PC-9 (cell line): ENCODE measurements at regions not wholly inside any gene's neighbourhood (a gene's known extent, or its start where the extent isn't known, plus 50 kb on each side); places are given as distances from the start of the nearest gene placed in this dataset.

ENCODE experiments used
- BruUV-seq: library from RNA; stranded (reverse); fragments of 400-500 nt; replicated peaks from 2 replicates; lab custom pipeline; 2021; lab: Mats Ljungman, UMichigan
- CTCF ChIA-PET: fragments of 300-600 bp; sonication (Branson Sonifier 250); formaldehyde crosslinking; loops from one replicate; lab custom pipeline; 2022; ENCODE audit warnings: antibody characterized with exemption; lab: Charles Lee
- POLR2A ChIA-PET: fragments of 300-600 bp; sonication (Branson Sonifier 250); formaldehyde crosslinking; loops from one replicate; lab custom pipeline; 2022; ENCODE audit warnings: antibody characterized with exemption; ENCODE audit not compliant: unreplicated experiment; lab: Charles Lee
- DNase-seq, 2 experiments: peaks; one replicate each; pipeline versions ENCODE4 v3.0.0 to v3.0.0-alpha.2; 2015 to 2022; ENCODE audit warnings: mixed read lengths in 1 of 2
- H2AFZ ChIP-seq: fragments of 200-600 bp; sonication (generic); 2 replicates; pipeline ENCODE4 v1.8.1; 2017; ENCODE audit warnings: antibody characterized with exemption
- H3F3A ChIP-seq: fragments of 200-600 bp; sonication (generic); 2 replicates; pipeline ENCODE4 v1.8.1; 2017; ENCODE audit warnings: antibody characterized with exemption, mild to moderate bottlenecking, low read depth; ENCODE audit not compliant: insufficient read depth
- H3K27ac ChIP-seq: fragments of 200-600 bp; sonication (generic); 2 replicates; pipeline ENCODE4 v1.6.1; 2016; ENCODE audit warnings: mixed run types
- H3K27me3 ChIP-seq: fragments of 200-600 bp; sonication (generic); 2 replicates; pipeline ENCODE4 v1.6.1; 2016; ENCODE audit warnings: low read depth, mixed run types; ENCODE audit not compliant: insufficient read depth
- H3K36me3 ChIP-seq: fragments of 200-600 bp; sonication (generic); 2 replicates; pipeline ENCODE4 v1.6.1; 2016; ENCODE audit warnings: low read depth, mixed run types
- H3K4me1 ChIP-seq: fragments of 200-600 bp; sonication (generic); replicated peaks from 2 replicates; pipeline ENCODE4 v1.6.1; 2016; ENCODE audit warnings: mixed run types; ENCODE audit not compliant: insufficient read depth
- H3K4me2 ChIP-seq: fragments of 200-600 bp; sonication (generic); 2 replicates; pipeline ENCODE4 v1.6.1; 2017; ENCODE audit warnings: mixed run types
- H3K4me3 ChIP-seq: fragments of 200-600 bp; sonication (generic); 2 replicates; pipeline ENCODE4 v1.6.1; 2016; ENCODE audit warnings: mixed run types
- H3K79me2 ChIP-seq: fragments of 200-600 bp; sonication (generic); 2 replicates; pipeline ENCODE4 v1.6.1; 2017; ENCODE audit warnings: low read depth, mixed run types
- H3K9me2 ChIP-seq: fragments of 200-600 bp; sonication (generic); 2 replicates; pipeline ENCODE4 v1.8.1; 2017; ENCODE audit warnings: mild to moderate bottlenecking; ENCODE audit not compliant: insufficient read depth
- H3K9me3 ChIP-seq: fragments of 200-600 bp; sonication (generic); 2 replicates; pipeline ENCODE4 v1.8.1; 2016; ENCODE audit warnings: low read depth; ENCODE audit not compliant: insufficient read depth
- H4K20me1 ChIP-seq: fragments of 200-600 bp; sonication (generic); 2 replicates; pipeline ENCODE4 v1.8.1; 2017; ENCODE audit not compliant: insufficient read depth
- EZH2 ChIP-seq: fragments of 200-600 bp; sonication (generic); IDR thresholded peaks from 2 replicates; pipeline ENCODE4 v1.8.0; 2017; ENCODE audit warnings: antibody characterized with exemption, low read depth
- intact Hi-C: fragments of 100-400 bp; cut with micrococcal nuclease; formaldehyde crosslinking; loops from one replicate; pipeline ENCODE4 v1.10.0; 2022; ENCODE audit not compliant: unreplicated experiment
- TF ChIP-seq, protein P1 (sequence below): fragments of 200-600 bp; sonication (generic); conservative IDR thresholded peaks from 2 replicates; pipeline ENCODE4 v1.6.1; 2017; ENCODE audit warnings: mixed run types, antibody characterized with exemption, mild to moderate bottlenecking, moderate library complexity

DNA sequence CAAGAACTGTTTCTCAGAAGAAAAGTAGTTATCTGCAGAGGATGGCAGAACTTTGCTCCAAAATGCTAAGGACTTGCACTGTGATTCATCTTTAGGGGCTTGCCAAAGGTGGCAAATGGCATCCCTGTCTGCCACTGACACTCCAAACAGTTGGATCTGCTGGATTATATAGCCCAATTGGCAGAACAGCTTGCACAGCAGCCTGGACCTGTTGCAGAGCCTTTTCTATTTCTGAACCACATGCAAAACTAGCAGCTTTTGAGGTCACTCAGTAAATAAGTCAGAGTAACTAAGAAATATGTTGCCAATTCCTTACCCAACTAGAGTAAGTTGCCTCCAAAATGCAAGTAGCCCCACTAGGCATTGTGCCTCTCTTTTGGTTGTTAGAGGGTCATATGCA is 397.5 kb upstream of the NOVA1 start:
- H3K4me1 ChIP-seq: no peaks in the 10 kb centered on the region
- no peaks in the 10 kb centered on the region for H4K20me1 ChIP-seq
- H3K79me2 ChIP-seq: no peaks in the 10 kb centered on the region
- BruUV-seq: no TSS peak
- H3K4me2 ChIP-seq: no peak overlapping the region
- H2AFZ ChIP-seq: no peak overlapping the region
- no peaks in the 10 kb centered on the region for H3K36me3 ChIP-seq
- H3K27me3 ChIP-seq: no peaks in the 10 kb centered on the region
- H3F3A ChIP-seq: no peaks in the 10 kb centered on the region
- no peak for DNase-seq
- H3K9me3 ChIP-seq: no peaks in the 10 kb centered on the region
- no peaks in the 10 kb centered on the region for H3K9me2 ChIP-seq
- H3K27ac ChIP-seq: no peak overlapping the region
- H3K4me3 ChIP-seq: no peak overlapping the region
- POLR2A ChIA-PET: no interaction called here
- TF ChIP-seq, protein P1, sequence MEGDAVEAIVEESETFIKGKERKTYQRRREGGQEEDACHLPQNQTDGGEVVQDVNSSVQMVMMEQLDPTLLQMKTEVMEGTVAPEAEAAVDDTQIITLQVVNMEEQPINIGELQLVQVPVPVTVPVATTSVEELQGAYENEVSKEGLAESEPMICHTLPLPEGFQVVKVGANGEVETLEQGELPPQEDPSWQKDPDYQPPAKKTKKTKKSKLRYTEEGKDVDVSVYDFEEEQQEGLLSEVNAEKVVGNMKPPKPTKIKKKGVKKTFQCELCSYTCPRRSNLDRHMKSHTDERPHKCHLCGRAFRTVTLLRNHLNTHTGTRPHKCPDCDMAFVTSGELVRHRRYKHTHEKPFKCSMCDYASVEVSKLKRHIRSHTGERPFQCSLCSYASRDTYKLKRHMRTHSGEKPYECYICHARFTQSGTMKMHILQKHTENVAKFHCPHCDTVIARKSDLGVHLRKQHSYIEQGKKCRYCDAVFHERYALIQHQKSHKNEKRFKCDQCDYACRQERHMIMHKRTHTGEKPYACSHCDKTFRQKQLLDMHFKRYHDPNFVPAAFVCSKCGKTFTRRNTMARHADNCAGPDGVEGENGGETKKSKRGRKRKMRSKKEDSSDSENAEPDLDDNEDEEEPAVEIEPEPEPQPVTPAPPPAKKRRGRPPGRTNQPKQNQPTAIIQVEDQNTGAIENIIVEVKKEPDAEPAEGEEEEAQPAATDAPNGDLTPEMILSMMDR: no peak
- TF ChIP-seq EZH2: no peak
- intact Hi-C loops: no loop called here
- CTCF ChIA-PET: no interaction called here

DNA sequence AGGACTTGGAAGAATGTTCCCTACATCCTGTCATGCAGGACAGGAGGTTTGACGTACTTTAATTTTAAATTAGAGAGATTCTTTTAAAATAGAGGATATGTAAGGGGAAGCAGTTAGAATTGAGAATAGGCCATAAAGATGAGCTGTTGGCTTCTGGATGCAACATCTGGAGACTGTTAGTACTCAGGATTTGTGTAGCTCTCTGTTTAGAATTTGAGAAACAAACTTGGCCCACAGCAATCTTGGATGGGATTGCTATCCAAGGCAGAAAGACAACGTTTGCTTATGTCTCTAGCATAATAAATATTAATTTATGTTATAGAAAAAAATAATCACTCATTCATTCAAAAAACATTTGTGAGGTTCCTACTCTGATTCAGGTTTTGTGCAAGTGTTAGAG is 398.4 kb upstream of the NOVA1 start:
- intact Hi-C loops: no loop called here
- H4K20me1 ChIP-seq: no peaks in the 10 kb centered on the region
- H3K79me2 ChIP-seq: no peaks in the 10 kb centered on the region
- no peak overlapping the region for H2AFZ ChIP-seq
- TF ChIP-seq, protein P1: no peak
- TF ChIP-seq EZH2: no peak
- H3K36me3 ChIP-seq: no peaks in the 10 kb centered on the region
- no peaks in the 10 kb centered on the region for H3F3A ChIP-seq
- no peaks in the 10 kb centered on the region for H3K9me3 ChIP-seq
- no peaks in the 10 kb centered on the region for H3K9me2 ChIP-seq
- no peak overlapping the region for H3K27ac ChIP-seq
- H3K27me3 ChIP-seq: no peaks in the 10 kb centered on the region
- no peaks in the 10 kb centered on the region for H3K4me1 ChIP-seq
- DNase-seq: no peak
- ChIA-PET CTCF (no interaction called here), POLR2A (no interaction called here)
- H3K4me2 ChIP-seq: no peak overlapping the region
- no TSS peak for BruUV-seq
- no peak overlapping the region for H3K4me3 ChIP-seq

DNA sequence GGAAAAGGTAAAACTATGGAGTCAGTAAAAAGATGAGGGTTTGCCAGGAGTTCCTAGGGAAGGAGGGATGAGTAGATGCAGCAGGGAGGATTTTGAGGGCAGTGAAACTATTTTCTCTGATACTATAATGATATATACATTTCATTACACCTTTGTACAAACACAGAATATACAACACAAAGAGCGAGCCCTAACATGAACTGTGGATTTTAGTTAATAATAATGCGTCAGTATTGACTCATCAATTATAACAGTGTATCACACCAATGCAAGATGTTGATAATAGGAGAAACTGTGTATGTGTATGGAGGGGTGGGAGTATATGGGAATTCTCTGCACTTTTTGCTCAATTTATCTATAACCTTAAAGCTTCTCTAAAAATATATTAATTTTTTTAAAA is 404.3 kb upstream of the NOVA1 start:
- Histone ChIP-seq H2AFZ (no peak overlapping the region), H3K79me2 (no peaks in the 10 kb centered on the region), H3K4me2 (no peak overlapping the region), H3K27me3 (no peaks in the 10 kb centered on the region), H3K27ac (no peak overlapping the region), H3K9me3 (no peaks in the 10 kb centered on the region), H3F3A (no peaks in the 10 kb centered on the region), H3K36me3 (no peaks in the 10 kb centered on the region), H3K9me2 (no peaks in the 10 kb centered on the region), H3K4me1 (no peaks in the 10 kb centered on the region), H4K20me1 (no peaks in the 10 kb centered on the region), H3K4me3 (no peak overlapping the region)
- TF ChIP-seq EZH2: no peak
- TF ChIP-seq, protein P1: no peak
- ChIA-PET CTCF (no interaction called here), POLR2A (no interaction called here)
- BruUV-seq: no TSS peak
- DNase-seq: no peak
- intact Hi-C loops: no loop called here
